GM21447 (cell line): ENCODE measurements at regions not wholly inside any gene's neighbourhood (a gene's known extent, or its start where the extent isn't known, plus 50 kb on each side); places are given as distances from the start of the nearest gene placed in this dataset.

ENCODE experiments used
- ATAC-seq: cut with Tn5 transposase; IDR thresholded peaks from one replicate; pipeline ENCODE4 v1.9.1; 2021; ENCODE audit not compliant: unreplicated experiment

DNA sequence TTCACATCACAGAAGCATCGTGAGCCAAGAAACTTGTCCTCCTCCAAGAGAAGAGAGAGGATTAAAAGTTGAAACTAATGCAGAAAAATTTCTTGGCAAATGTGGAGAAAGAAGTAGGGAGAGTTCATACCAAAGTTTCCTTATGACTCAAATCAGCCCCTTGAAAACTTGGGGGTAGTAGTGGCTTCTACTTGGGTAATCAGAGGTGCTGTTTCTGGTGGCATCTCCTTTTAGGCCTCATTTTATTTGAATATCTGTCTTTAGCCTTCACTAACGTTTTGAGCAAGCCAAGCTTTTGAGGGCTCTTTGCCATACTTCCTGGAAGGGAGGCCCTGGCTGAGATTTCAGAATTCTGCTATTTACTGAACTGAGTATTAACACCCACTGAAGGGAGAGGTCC is 515.3 kb upstream of the MEX3C start:
- ATAC-seq: no peak

DNA sequence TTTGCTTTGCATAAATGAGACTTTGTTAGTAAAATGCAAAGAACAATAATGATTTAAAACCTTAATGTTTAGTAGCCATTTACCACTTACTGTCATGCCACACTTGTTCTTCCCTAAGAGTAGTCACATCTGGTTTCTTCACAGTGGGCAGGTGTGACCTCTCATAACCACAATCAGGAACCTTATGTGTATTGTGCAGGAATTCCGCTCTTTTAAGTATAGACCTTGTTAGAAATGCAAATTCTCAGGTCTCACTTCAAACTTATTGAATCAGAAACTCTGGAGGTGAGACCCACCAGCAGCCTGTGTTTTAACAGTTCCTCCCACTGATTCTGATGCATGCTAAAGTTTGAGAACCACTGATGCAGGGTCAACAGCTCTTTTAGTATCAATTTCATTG is 518.8 kb upstream of the MEX3C start:
- ATAC-seq: no peak

DNA sequence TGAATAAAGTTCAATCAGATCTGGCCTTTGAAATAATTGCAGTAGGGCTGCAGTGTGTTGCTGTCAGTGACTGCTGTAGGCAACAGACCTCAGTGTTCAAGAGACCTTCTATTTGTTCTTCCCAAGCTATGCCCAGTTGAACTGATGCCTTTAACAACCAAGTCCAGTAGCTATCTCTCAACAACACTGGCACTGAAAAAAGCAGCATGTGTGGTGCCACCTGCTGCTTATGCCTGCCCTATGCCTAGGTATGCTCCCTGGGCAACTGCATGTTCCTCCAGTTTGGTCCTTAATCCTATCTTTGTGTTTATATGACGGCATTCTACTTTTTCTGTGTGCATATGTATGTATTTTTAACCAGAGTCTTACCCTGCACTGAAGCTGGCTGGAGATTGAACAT is 523.9 kb upstream of the MEX3C start:
- no peak for ATAC-seq

DNA sequence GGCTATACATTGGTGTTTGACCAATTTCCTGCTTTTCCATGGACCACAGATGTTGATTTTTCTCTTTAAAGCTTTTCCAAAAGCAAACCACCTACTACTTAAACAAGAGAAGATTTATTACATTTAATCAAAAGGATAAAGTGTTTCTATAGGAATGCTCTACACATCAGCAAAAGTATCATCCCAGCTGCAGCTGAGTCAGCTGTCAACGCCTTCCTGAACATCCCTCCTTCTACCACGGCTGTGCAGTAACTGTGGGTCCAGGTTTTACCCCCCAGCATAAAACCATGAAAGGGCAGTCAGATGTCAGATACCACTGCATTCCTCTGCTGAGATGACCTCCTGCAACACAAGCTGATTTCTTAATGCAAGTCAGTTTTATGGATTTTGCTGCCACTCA is 524.5 kb upstream of the MEX3C start:
- no peak for ATAC-seq

DNA sequence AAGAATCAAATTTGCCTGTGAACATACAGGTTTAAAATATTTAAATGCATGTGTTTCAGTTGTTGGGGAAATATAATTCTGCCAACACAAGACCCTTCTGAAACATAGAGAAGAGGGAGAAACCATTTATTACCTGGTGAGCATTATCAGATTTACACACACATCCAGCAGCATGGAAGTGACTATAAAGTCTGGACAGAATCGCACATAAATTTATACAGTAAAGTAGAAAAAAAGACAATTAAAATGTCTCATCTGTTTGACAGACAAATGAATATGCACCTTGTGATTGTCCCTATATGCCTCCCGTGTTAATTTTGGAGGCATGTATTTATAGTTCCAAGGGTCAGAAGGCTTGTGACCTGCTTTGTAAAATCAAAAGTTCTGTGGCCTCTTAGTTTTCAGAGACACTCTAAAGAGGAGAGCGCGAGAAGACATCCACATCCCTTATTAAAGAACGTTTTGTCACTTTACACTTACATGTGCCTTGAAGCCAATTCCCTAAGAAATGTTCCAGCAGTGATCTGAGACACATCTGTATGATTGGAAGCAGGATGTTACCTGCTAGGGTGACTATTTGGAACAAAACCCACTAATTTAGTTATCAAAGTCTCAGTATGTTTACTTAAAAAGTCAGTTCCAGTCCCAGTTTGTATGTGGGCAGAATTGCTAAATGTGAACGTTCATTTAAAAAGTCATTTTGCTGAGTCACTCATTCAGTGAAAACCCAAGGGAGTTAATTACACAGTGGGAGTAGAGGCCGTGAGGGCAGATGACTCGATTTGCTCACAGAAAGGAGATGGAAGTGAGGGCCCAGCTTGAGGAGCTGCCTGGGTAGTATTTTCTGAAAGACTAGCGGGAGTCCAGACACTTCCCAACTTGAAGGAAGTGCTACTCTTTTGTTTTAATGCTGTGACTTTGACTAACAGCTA is 527.6 kb upstream of the MEX3C start:
- no peak for ATAC-seq

DNA sequence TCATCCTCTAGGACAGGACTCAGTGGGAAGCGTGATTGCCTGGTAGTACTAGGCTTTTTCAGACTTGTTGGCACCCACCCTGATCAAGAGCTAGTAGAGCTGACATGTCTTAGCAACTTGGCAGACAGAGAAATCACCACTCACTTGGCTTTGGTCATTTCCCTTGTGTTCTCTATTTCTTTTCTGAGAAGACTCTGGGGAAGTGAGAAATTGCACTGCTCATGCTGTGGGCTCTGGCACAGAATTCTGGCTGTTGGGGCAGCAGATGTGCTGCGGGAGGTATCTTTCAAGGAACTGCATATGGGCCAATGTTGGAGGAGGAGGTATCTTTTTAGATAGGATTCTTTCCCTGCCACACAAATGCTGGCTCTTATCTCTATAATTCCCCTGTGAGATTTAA is 529.1 kb upstream of the MEX3C start:
- ATAC-seq: no peak

DNA sequence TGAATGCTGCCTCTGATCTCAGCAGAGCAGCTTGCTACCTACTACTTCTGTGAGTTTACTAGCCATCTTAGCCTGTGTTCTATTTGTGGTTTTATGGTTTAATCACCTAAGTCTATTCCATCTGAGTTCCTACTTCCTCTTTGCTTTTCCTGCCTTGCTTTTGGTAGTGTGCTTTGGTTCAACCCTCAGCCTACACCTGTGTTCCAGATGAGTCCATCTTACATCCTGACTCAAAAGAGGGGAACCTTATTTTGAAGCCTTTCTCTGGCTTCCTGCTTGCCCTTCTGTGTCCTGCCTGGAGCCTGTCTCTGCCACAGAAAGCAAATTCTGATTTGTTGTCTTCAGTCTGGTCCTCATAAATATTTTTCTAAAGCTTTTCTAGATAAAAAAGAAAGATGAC is 530.3 kb upstream of the MEX3C start:
- peak; percentile 73 for ATAC-seq

DNA sequence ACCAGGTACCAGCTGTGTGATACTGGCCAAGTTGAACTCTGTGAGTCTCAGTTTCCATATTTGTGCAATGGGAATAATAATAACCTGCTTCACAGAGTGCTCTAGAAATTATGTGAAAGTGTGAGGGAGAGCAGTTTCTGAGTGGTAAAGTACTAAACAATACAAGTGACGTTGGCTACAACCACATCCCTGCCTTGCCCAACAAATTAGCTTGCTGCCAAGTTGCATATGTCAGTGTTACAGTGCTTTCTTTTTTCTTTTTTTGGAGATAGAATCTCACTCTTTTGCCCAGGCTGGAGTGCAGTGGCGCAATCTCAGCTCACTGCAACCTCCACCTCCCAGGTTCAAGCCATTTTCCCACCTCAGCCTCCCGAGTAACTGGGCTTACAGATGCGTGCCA is 533.6 kb upstream of the MEX3C start:
- ATAC-seq: no peak

DNA sequence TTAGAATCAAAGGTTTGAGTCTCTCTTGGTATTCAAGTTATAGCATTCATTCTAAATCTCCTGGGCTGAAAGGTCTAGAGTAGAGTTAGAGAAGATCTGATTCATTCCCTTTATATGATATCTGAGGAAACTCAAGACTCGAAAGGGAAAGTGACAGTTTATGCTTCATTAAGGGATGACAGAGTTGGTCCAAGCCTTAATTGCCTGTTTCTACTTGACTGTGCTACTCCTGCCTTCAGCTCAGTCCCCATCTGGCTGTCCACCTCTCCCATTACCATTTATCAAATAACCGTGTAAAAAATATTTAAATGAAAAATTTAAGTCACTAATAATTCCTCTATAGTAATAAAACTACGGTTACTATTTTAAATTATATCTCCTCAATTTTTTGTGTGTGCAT is 537.1 kb upstream of the MEX3C start:
- no peak for ATAC-seq

DNA sequence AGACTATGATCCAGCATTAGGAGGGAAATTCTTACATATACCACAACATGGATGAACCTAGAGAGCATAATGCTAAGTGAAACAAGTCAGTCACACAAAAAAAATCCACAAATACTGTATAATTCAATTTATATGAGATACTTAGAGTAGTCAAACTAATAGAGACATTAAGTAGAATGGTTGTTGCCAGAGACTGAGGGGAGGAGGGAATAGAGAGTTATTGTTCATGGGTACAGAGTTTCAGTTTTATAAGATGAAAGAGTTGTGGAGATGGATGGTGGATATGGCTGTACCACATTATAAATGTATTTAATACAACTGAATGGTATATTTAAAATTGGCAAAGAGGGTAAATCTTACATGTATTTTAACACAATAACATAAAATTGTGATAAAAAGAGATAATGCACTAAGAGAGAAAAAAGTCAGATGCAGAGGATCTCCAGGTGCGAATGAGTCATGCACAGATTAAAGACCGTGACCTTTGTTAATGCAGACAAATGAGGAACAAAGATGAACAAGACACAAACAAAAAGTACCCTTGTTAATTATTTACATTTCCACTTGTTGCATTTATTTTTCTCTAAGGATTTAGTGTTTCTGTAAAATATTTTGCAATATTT is 541.7 kb upstream of the MEX3C start:
- ATAC-seq: peak; percentile 93

DNA sequence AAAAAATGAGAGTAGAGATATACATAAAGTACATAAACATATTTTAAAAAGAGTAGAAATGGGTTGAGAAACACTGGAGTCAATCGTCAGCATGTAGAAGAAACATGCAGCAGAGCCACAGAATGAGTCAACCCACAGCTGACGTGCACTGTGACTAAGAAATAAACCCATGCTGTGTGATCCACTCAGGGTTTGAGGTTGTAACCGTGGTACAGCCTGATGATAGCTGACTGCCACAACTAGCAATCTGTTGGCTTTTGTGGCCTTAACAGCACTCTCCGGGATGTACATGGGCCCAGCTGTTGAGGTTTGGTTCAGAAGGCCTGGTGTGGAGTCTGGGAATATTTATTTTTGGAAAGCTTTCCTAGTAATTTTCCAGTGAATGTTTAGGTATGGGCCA is 554.4 kb upstream of the MEX3C start:
- ATAC-seq: no peak

DNA sequence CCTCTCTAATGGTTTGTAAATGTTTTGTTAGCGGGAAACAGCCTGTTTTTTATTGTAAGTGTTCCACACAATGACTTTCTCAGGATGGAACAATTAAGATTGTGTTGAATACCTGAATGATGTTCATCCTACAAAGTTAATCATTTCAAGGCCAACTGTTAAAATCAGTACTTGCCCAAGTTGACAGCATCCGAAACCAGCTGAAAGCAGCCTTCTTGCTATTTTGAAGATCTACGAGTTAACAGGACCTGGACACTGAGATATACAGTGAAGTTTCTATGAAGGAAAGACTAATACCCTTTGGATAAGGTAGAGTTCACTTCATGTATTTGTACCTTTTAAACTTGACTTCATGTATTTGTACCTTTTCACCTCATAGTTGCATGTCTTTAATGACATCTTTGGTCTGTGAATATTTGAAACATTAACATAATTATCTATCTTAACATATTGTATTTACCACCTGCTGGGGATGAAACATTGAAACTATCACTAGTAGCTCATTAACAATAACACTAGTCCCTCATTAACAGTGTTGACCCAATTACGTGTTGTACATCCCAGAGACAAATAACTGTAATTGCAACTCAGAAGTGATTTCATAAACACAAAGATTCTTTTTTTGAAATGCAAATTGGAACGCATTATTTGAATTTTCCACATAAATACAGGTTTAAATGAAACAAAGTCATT is 556.0 kb upstream of the MEX3C start:
- ATAC-seq: no peak

DNA sequence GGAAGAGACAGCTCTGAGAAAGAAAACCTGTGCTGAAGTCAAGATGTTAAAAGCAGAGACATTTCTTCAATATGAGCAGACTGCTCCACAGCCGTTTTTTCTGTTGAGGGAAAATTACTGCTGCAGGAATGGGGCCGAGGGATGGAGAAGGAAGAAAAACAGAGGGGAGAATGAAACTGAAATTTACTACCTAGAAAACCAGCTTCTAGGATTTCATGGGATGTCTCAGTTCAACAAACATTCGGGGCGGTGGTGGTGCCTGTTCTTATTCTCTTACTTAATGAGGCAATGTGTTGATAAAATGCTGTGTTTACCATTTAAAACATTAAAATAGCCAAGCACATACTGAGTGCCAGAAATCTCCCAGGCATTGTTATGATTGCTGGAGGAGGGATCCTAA is 557.1 kb upstream of the MEX3C start:
- ATAC-seq: no peak

DNA sequence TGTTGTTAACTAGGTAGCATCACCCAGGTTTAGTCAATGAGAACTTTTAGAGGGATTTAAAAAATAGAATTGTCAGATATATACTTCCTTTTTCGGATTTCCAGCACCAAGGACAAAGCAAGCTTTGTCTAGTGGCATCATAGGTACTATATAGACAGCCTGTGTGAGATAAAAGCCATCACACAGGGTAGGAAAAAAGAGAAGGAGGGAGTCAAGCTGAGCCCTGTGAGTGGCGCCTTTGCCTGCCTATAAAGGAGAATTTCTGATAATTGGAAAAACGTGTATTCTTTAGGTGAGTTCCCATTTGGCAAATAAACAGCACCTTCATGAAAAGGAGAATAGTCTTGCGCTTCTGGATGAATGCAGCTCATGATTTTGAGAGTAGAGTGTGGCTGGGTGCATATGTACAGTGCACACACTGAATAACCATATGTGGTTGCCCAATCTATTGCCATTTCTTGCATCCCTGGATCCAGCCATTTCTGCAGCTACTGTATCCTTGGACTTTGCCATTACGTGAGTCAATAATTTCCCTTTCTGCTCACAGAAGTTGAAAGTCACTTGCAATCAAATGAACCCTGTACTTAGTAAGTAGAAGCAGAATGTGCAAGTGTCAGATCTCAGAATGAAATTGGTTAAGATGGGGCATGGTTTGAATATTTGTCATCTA is 559.9 kb upstream of the MEX3C start:
- ATAC-seq: no peak

DNA sequence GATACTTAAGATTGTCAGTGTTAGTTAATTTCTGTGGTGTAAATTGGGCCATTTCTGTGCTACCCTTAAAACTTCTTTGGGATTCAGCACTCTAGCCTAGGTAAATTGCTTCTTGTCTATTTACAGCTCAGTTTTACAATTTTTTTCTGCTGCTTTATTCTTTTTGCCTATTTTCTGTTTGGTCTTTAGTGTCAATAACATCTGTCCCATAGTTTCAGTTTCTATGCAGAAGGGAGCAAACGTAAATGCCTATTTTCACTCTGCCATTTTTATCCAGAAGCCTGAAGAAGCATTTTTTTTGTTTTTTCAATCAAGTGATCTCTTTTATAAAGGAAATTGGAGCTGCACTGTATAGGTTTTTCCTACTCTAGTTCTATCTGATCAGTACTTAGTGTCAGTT is 564.9 kb upstream of the MEX3C start:
- ATAC-seq: no peak

DNA sequence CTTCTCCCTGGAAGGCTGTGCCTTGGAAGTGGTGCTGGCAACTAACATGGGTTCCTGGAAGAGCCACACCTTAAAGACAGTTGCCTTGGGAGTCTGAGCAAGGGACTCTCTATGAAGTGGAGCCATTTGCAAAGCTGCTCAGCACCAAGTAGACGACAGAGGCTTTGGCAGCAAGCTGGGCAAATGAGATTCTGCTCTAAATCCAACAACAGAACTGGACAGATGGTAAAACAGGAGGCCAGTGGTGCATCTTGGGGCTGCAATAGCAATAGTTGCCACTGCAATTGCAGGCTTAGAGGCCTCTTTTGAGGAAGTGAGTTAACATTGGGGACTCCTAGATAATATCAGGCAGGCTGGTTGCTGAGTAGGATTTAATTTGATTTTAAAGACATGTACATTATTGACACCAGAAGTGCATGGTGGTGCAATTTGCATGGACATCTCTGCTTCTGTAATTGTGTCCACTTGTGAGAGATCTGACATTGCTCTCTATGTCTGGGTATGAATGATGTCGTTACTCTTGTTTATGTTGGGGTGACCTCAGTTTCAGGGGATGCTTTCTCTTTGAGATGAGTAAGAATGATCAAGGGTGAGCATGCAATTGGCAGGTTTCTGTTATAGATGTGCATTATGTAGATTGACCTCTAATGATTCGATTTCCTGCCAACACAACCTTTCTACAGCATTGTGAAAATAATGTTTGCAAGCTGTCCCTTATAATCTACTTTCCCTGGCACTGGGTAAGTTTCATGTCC is 568.3 kb upstream of the MEX3C start:
- ATAC-seq: no peak

DNA sequence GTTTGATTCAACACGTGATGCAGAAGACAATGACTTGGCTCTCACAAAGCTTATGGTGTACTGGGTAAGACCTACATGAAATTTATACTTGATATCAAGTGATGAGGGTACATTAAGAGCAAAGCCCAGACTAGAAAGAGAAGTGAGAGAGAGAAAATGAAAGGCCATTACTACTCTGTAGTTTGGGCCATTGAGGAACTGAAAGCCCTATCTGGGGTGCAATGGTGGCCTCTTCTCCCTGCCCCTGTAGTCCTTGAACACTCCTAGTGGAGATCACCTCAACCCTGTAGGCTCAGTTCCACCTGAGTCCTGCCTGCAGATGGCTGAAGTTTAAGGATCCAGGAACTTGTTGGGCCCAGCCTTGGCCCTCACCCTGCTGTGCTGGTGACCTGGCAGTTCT is 569.8 kb upstream of the MEX3C start:
- peak; percentile 82 for ATAC-seq

DNA sequence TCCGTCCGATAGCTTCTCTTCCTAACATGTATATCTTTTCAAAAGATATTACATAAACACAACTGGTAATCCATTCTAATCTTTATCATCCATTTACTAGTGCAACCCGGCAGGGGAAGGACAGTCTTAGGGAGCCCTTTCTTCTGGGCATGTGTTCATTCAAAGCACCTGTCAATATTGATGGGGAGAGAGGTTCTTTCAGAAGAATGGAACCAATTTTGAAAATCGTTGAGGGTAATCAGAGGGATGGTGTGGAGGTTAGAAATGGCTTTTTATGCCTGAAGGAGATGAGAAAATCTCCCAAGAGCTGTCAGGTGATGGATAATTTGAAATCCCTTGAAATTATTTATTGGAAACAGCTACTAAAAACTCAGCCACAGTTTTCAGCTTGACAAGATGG is 561.9 kb upstream of the DCC start:
- no peak for ATAC-seq

DNA sequence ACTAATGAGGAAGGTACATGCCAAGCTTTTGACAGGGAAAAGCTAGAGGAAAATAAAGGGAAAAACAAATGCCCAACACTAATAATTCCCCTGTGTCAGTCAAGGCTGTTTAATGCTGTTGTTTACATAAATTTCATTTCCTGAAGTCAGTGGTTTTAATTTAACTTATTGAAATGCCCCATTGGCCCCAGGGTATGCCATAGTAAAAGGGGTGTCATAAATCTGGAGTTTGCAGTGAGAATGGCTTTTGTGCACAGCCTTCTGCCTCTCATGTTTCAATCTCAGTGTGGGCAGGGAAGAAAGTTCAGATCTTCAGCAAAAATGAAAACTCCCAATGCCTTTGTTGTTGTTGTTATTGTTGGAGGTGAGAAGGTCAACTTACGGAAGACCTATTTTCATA is 550.1 kb upstream of the DCC start:
- ATAC-seq: no peak

DNA sequence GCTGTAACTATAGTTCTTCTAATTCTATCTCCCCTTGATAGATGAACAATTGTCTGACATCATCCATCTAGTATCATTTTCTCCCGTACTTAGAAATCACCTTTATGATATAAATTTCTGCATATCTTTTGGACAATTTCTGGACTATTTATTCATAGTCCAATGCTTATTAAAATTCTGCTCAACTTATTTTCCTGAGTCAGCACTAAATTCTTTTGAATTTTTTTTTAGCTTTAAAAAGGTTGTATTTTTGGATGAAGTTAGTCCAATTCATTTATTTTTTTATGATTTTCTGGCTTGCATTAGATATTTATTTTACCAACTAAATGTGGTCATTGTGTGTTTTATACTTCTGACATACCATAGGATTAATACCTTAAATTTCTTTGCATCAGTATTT is 538.5 kb upstream of the DCC start:
- no peak for ATAC-seq
